Fibroblast of villous mesenchyme (primary cell): ENCODE measurements at regions not wholly inside any gene's neighbourhood (a gene's known extent, or its start where the extent isn't known, plus 50 kb on each side); places are given as distances from the start of the nearest gene placed in this dataset.

ENCODE experiments used
- DNase-seq: peaks from one replicate; pipeline ENCODE4 v3.0.0-alpha.2; 2010; ENCODE audit warnings: low read depth
- H3K4me3 ChIP-seq: 2 replicates; pipeline ENCODE4 v1.5.1; 2011; ENCODE audit warnings: low read depth, mild to moderate bottlenecking, low read length
- CTCF ChIP-seq: IDR thresholded peaks from 2 replicates; pipeline ENCODE4 v1.5.1; 2012; ENCODE audit warnings: low read depth, mild to moderate bottlenecking, low read length; ENCODE audit not compliant: insufficient read depth

DNA sequence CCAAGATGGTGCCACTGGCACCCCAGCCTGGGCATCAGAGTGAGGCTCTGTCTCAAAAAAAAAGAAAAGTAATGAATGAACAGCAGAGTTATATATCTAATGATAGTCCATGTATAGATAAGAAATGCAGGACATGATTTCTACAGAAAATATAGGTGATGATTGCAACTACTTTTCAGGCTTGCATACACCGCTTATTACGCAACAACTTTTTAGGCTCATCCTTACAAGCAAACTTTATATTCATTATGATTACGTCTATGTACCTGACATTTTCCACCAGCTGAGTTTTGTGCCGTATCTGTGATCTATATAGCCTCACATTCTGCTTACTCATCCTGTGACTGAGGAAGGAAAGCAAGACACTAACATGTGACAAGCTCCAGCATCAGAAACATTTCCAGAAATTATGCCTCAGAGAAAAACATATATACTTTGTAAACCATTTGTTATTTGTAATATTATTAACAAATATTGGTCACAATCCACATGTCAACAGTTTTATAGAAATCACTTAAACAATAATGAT, 906.3 kb downstream of the ZPLD1 start:
- no peak overlapping the region for H3K4me3 ChIP-seq
- no peak for TF ChIP-seq CTCF
- DNase-seq, result no peak

- no peak for DNase-seq
- TF ChIP-seq CTCF, result no peak
- no peak overlapping the region for H3K4me3 ChIP-seq
Observed at GRCh38 chr3:103342205-103342731, 907.5 kb downstream of the ZPLD1 start.

DNA sequence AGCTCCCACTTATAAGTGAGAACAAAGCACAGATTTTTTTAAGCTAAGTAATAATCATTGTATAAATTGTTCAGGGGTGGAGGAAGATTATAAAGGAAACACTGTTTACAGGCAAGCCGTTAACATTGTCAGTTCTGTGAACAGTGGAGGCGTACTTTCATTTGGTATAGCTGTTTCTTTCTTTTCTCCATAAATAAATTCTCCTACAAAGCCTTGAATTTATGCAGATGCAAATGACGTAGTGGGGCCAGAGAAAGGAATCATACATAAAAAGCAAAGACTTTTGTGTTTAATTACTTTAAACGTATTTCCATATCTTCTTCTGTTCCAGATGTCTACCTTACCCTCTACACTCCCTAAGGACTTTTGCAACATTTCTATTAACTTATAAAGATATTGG, 914.9 kb downstream of the ZPLD1 start:
- H3K4me3 ChIP-seq, result no peak overlapping the region
- TF ChIP-seq CTCF, result no peak
- no peak for DNase-seq

DNA sequence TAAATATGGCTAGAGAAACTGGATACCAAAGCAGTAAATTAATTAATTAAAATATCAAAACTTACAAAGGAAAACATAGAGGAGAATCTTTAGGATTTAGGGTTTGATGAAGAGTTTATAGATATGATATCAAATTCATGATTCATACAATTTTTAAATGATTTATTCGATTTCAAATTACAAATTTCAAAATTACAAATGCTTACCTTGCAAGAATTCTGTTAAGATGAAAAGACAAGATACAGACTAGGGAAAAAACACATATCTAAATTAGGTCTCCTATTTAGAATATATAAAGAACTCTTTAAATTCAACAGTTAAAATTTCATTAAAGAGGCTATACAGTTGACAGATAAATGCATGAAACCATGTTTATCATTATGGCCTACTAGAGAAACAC, 930.7 kb downstream of the ZPLD1 start:
- no peak for TF ChIP-seq CTCF
- H3K4me3 ChIP-seq, result no peak overlapping the region
- DNase-seq, result no peak

DNA sequence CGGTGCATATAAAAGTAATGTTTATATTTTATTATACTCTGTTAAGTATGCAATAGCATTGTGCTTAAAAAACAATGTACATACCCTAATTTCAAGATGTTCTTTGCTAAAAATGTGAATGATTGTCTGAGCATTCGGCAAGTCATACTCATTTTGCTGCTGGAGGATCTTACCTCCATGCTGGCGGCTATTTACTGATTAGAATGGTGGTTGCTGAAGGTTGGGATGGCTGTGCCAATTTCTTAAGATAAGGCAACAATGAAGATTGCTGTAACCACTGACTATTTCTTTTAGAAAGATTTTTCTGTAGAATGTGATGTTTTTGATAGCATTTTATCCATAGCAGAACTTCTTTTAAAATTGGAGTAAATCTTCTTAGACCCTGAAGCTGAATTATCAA, 932.7 kb downstream of the ZPLD1 start:
- DNase-seq, result no peak
- TF ChIP-seq CTCF, result no peak
- H3K4me3 ChIP-seq, result no peak overlapping the region

DNA sequence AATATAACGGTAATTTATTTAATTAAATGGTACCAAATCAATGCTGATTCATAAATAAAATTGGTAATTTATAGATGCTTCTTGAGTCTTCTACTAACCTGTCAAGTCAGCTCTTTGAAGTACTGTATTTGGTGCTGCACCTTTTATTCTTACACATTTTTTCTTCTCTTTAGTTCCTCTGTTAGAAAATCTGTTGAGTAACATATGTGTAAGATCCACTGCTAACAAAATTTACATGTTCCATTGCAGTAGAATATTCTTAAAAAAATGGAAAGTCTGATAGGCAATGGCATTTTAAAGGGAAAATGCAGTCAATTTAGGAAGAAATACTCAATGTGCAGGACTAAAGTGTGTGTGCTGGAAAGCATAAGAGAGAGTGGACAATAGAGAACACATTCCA, 936.6 kb downstream of the ZPLD1 start:
- H3K4me3 ChIP-seq, result no peak overlapping the region
- TF ChIP-seq CTCF, result no peak
- DNase-seq, result no peak

GRCh38 chr3:103372031-103372430, 937.2 kb downstream of the ZPLD1 start:
- H3K4me3 ChIP-seq, result no peak overlapping the region
- TF ChIP-seq CTCF, result no peak
- no peak for DNase-seq
